SK-N-SH treated with all-trans-retinoic acid at 6 μM for 48 hours (cell line): ENCODE measurements at regions not wholly inside any gene's neighbourhood (a gene's known extent, or its start where the extent isn't known, plus 50 kb on each side); places are given as distances from the start of the nearest gene placed in this dataset.

Experiments used
- ATAC-seq: fragments of 200-7000 bp; cut with Tn5 transposase; 3 replicates; pipeline ENCODE4 v1.9.1; 2020; ENCODE audit warnings: mild to moderate bottlenecking, moderate library complexity
- BACH2 ChIP-seq: fragments of 250-450 bp; sonication (Bioruptor Pico); IDR thresholded peaks from 2 replicates; pipeline ENCODE4 v1.9.0; 2021; ENCODE audit warnings: mild to moderate bottlenecking, borderline replicate concordance
- CSDC2 ChIP-seq: fragments of 250-450 bp; sonication (Bioruptor Pico); IDR thresholded peaks from 2 replicates; pipeline ENCODE4 v1.5.0; 2020; ENCODE audit warnings: mild to moderate bottlenecking, moderate library complexity
- CSRNP3 ChIP-seq: fragments of 250-450 bp; sonication (Bioruptor Pico); IDR thresholded peaks from 2 replicates; pipeline ENCODE4 v1.5.1; 2021; ENCODE audit warnings: mild to moderate bottlenecking, moderate library complexity
- GLIS3 ChIP-seq: fragments of 250-450 bp; sonication (Bioruptor Pico); IDR thresholded peaks from 2 replicates; pipeline ENCODE4 v1.5.0; 2020; ENCODE audit warnings: mild to moderate bottlenecking, moderate library complexity
- RARB ChIP-seq: fragments of 250-450 bp; sonication (Bioruptor Pico); IDR thresholded peaks from 2 replicates; pipeline ENCODE4 v1.8.0; 2021; ENCODE audit warnings: mild to moderate bottlenecking, moderate library complexity
- SNAI2 ChIP-seq: fragments of 250-450 bp; sonication (Bioruptor Pico); IDR thresholded peaks from 2 replicates; pipeline ENCODE4 v1.5.0; 2020; ENCODE audit warnings: mild to moderate bottlenecking, moderate library complexity
- TCF4 ChIP-seq: fragments of 250-450 bp; sonication (Bioruptor Pico); IDR thresholded peaks from 2 replicates; pipeline ENCODE4 v1.8.0; 2021; ENCODE audit warnings: mild to moderate bottlenecking, moderate library complexity, borderline replicate concordance
- TOX ChIP-seq: fragments of 250-450 bp; sonication (Bioruptor Pico); IDR thresholded peaks from 2 replicates; pipeline ENCODE4 v1.8.0; 2021; ENCODE audit warnings: mild to moderate bottlenecking, moderate library complexity, borderline replicate concordance
- ZC3H10 ChIP-seq: fragments of 250-450 bp; sonication (Bioruptor Pico); IDR thresholded peaks from 2 replicates; pipeline ENCODE4 v1.5.1; 2021; ENCODE audit warnings: mild to moderate bottlenecking, moderate library complexity
- ZFP3 ChIP-seq: fragments of 250-450 bp; sonication (Bioruptor Pico); IDR thresholded peaks from 2 replicates; pipeline ENCODE4 v1.5.0; 2020; ENCODE audit warnings: mild to moderate bottlenecking, moderate library complexity
- ZFP30 ChIP-seq: fragments of 450-650 bp; formaldehyde crosslinking; IDR thresholded peaks from 2 replicates; pipeline ENCODE4 v1.5.0; 2022; ENCODE audit warnings: mild to moderate bottlenecking, moderate library complexity
- ZNF565 ChIP-seq: fragments of 450-650 bp; formaldehyde crosslinking; conservative IDR thresholded peaks from 2 replicates; pipeline ENCODE4 v1.5.0; 2020; ENCODE audit warnings: low read depth, mild to moderate bottlenecking, moderate library complexity
- ZNF70 ChIP-seq: fragments of 450-650 bp; formaldehyde crosslinking; IDR thresholded peaks from 2 replicates; pipeline ENCODE4 v1.5.0; 2020; ENCODE audit warnings: mild to moderate bottlenecking, moderate library complexity
- TF ChIP-seq, protein P1 (sequence below): fragments of 250-450 bp; sonication (Bioruptor Pico); IDR thresholded peaks from 2 replicates; pipeline ENCODE4 v1.5.1; 2020; ENCODE audit warnings: low read depth, mild to moderate bottlenecking, moderate library complexity
- TF ChIP-seq, protein P2 (sequence below): fragments of 250-450 bp; sonication (Bioruptor Pico); IDR thresholded peaks from 2 replicates; pipeline ENCODE4 v1.8.0; 2020; ENCODE audit warnings: mild to moderate bottlenecking, moderate library complexity, borderline replicate concordance
- TF ChIP-seq, protein P3 (sequence below): fragments of 250-450 bp; sonication (Bioruptor Pico); IDR thresholded peaks from 2 replicates; pipeline ENCODE4 v1.5.0; 2020; ENCODE audit warnings: mild to moderate bottlenecking, moderate library complexity
- TF ChIP-seq, protein P4 (sequence below): fragments of 250-450 bp; sonication (Bioruptor Pico); IDR thresholded peaks from 2 replicates; pipeline ENCODE4 v1.8.0; 2021; ENCODE audit warnings: low read depth, mild to moderate bottlenecking, moderate library complexity, borderline replicate concordance

GRCh38 chr17:51527225-51527982 is 267.1 kb downstream of the UTP18 start:
- ATAC-seq: no peak
- TF ChIP-seq SNAI2 (CRISPR knock-in tag): no peak
- TF ChIP-seq, protein P1, sequence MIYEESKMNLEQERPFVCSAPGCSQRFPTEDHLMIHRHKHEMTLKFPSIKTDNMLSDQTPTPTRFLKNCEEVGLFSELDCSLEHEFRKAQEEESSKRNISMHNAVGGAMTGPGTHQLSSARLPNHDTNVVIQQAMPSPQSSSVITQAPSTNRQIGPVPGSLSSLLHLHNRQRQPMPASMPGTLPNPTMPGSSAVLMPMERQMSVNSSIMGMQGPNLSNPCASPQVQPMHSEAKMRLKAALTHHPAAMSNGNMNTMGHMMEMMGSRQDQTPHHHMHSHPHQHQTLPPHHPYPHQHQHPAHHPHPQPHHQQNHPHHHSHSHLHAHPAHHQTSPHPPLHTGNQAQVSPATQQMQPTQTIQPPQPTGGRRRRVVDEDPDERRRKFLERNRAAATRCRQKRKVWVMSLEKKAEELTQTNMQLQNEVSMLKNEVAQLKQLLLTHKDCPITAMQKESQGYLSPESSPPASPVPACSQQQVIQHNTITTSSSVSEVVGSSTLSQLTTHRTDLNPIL (CRISPR knock-in tag): no peak
- no peak for TF ChIP-seq CSRNP3 (CRISPR knock-in tag)
- no peak for TF ChIP-seq BACH2
- TF ChIP-seq TCF4 (CRISPR knock-in tag): no peak
- TF ChIP-seq GLIS3 (CRISPR knock-in tag): no peak
- TF ChIP-seq TOX: no peak

- ATAC-seq: no peak
These were observed 267.8 kb downstream of the UTP18 start for GRCh38 chr17:51528111-51528510.

DNA sequence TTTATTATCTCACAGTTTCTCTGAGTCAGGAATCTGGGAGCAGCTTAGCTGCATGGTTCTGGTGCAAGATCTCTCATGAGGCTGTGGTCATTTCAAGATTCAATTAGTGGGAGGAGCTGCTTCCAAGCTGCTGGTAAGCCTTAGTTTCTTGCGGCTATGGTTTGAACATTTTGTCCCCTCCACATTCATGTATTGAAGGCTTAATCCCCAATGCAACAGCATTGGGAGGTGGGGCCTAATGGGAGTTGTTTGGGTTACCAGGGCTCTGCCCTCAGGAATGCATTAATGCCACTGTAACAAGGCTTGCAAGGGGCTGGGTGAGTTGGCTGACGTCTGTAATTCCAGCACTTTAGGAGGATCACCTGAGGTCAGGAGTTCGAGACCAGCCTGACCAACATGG is 272.9 kb downstream of the UTP18 start:
- ATAC-seq: no peak
- TF ChIP-seq ZFP30 (CRISPR knock-in tag): no peak
- TF ChIP-seq RARB (CRISPR knock-in tag): no peak
- TF ChIP-seq, protein P1 (CRISPR knock-in tag): no peak
- TF ChIP-seq, protein P2, sequence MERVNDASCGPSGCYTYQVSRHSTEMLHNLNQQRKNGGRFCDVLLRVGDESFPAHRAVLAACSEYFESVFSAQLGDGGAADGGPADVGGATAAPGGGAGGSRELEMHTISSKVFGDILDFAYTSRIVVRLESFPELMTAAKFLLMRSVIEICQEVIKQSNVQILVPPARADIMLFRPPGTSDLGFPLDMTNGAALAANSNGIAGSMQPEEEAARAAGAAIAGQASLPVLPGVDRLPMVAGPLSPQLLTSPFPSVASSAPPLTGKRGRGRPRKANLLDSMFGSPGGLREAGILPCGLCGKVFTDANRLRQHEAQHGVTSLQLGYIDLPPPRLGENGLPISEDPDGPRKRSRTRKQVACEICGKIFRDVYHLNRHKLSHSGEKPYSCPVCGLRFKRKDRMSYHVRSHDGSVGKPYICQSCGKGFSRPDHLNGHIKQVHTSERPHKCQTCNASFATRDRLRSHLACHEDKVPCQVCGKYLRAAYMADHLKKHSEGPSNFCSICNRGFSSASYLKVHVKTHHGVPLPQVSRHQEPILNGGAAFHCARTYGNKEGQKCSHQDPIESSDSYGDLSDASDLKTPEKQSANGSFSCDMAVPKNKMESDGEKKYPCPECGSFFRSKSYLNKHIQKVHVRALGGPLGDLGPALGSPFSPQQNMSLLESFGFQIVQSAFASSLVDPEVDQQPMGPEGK (CRISPR knock-in tag): no peak
- TF ChIP-seq BACH2: no peak
- TF ChIP-seq GLIS3 (CRISPR knock-in tag): no peak
- TF ChIP-seq CSRNP3 (CRISPR knock-in tag): no peak
- TF ChIP-seq, protein P3, sequence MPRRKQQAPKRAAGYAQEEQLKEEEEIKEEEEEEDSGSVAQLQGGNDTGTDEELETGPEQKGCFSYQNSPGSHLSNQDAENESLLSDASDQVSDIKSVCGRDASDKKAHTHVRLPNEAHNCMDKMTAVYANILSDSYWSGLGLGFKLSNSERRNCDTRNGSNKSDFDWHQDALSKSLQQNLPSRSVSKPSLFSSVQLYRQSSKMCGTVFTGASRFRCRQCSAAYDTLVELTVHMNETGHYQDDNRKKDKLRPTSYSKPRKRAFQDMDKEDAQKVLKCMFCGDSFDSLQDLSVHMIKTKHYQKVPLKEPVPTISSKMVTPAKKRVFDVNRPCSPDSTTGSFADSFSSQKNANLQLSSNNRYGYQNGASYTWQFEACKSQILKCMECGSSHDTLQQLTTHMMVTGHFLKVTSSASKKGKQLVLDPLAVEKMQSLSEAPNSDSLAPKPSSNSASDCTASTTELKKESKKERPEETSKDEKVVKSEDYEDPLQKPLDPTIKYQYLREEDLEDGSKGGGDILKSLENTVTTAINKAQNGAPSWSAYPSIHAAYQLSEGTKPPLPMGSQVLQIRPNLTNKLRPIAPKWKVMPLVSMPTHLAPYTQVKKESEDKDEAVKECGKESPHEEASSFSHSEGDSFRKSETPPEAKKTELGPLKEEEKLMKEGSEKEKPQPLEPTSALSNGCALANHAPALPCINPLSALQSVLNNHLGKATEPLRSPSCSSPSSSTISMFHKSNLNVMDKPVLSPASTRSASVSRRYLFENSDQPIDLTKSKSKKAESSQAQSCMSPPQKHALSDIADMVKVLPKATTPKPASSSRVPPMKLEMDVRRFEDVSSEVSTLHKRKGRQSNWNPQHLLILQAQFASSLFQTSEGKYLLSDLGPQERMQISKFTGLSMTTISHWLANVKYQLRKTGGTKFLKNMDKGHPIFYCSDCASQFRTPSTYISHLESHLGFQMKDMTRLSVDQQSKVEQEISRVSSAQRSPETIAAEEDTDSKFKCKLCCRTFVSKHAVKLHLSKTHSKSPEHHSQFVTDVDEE (CRISPR knock-in tag): no peak
- TF ChIP-seq TCF4 (CRISPR knock-in tag): no peak
- no peak for TF ChIP-seq ZNF565 (CRISPR knock-in tag)
- TF ChIP-seq ZC3H10 (CRISPR knock-in tag): no peak

More at GRCh38 chr17:51528111-51528510, 267.8 kb downstream of the UTP18 start:
- TF ChIP-seq, protein P2 (CRISPR knock-in tag): no peak
- TF ChIP-seq GLIS3 (CRISPR knock-in tag): no peak
- no peak for TF ChIP-seq BACH2
- TF ChIP-seq ZNF70: no peak
- TF ChIP-seq RARB (CRISPR knock-in tag): no peak
- TF ChIP-seq CSDC2 (CRISPR knock-in tag): no peak
- no peak for TF ChIP-seq ZFP3 (CRISPR knock-in tag)
- TF ChIP-seq ZFP30 (CRISPR knock-in tag): no peak
- TF ChIP-seq, protein P4, sequence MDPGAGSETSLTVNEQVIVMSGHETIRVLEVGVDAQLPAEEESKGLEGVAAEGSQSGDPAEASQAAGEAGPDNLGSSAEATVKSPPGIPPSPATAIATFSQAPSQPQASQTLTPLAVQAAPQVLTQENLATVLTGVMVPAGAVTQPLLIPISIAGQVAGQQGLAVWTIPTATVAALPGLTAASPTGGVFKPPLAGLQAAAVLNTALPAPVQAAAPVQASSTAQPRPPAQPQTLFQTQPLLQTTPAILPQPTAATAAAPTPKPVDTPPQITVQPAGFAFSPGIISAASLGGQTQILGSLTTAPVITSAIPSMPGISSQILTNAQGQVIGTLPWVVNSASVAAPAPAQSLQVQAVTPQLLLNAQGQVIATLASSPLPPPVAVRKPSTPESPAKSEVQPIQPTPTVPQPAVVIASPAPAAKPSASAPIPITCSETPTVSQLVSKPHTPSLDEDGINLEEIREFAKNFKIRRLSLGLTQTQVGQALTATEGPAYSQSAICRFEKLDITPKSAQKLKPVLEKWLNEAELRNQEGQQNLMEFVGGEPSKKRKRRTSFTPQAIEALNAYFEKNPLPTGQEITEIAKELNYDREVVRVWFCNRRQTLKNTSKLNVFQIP: no peak
- TF ChIP-seq, all 23 proteins: peak for 0
